Neural progenitor cell (in vitro differentiated cells): ENCODE measurements at regions not wholly inside any gene's neighbourhood (a gene's known extent, or its start where the extent isn't known, plus 50 kb on each side); places are given as distances from the start of the nearest gene placed in this dataset.

Source experiments
- CTCF ChIP-seq: fragments of 200-600 bp; sonication (generic); IDR thresholded peaks from 2 replicates; pipeline ENCODE4 v1.5.1; 2017; ENCODE audit warnings: antibody characterized with exemption, mild to moderate bottlenecking
- EZH2 ChIP-seq: fragments of 200-600 bp; sonication (generic); IDR thresholded peaks from 2 replicates; pipeline ENCODE4 v1.6.1; 2017; ENCODE audit warnings: antibody characterized with exemption, mild to moderate bottlenecking, moderate library complexity

- TF ChIP-seq EZH2: no peak
- TF ChIP-seq CTCF: no peak
Observed at GRCh38 chr15:38895326-38896255, 331.0 kb upstream of the RASGRP1 start.
